Body of pancreas (tissue), 4 donors: ENCODE measurements at regions not wholly inside any gene's neighbourhood (a gene's known extent, or its start where the extent isn't known, plus 50 kb on each side); places are given as distances from the start of the nearest gene placed in this dataset.
A peak's percentile ranks its signal among the peaks of the same experiment; 100 is the strongest.

Experiments
- POLR2A ChIP-seq, 3 donors: fragments of 450-650 bp; IDR thresholded peaks; one replicate each; pipeline ENCODE4 v1.6.1; 2016; ENCODE audit warnings: antibody characterized with exemption in 3 of 3, mild to moderate bottlenecking in 2 of 3
- TF ChIP-seq, protein P1 (sequence below), 7 experiments: fragments of 450-650 bp in 4 of 7; fragments of 200-600 bp in 3 of 7; sonication (generic) in 3 of 7; IDR thresholded peaks; one replicate each; pipeline ENCODE4 v1.5.1; 2016 to 2019; ENCODE audit warnings: antibody characterized with exemption in 7 of 7

DNA sequence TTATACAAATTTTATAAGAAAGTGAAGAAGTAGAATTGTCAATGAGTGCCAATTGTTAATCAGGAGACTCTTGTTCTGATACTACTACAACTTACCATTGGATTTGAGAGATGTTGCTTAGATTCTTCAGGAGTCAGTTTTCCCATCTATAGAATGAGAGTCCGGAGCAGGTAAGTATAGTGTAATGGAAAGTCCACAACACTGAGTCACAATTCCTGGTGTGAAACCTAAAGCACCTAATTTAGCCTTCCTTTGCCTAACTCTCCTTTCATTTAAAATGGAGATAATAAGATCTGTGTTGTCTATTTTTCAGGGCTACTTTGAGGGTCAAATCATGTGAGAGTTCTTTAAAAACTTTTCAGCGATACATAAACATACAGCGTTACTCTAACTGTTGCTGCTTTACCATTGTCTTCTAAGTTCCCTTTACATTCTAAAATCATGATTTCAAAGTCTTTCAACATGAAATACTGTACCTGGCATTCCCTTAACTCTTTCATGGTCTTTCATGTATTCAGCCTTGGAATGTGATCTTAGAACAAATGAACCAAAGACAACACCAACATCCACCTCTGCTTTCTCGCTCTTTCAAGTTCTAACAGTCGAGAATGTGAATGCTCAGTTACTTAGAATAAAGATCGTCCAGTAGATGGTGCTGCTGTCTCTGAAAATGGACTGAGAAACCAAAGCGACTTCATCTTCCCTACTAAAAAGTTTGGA is 90.9 kb downstream of the SLC30A10 start:
- TF ChIP-seq, protein P1, sequence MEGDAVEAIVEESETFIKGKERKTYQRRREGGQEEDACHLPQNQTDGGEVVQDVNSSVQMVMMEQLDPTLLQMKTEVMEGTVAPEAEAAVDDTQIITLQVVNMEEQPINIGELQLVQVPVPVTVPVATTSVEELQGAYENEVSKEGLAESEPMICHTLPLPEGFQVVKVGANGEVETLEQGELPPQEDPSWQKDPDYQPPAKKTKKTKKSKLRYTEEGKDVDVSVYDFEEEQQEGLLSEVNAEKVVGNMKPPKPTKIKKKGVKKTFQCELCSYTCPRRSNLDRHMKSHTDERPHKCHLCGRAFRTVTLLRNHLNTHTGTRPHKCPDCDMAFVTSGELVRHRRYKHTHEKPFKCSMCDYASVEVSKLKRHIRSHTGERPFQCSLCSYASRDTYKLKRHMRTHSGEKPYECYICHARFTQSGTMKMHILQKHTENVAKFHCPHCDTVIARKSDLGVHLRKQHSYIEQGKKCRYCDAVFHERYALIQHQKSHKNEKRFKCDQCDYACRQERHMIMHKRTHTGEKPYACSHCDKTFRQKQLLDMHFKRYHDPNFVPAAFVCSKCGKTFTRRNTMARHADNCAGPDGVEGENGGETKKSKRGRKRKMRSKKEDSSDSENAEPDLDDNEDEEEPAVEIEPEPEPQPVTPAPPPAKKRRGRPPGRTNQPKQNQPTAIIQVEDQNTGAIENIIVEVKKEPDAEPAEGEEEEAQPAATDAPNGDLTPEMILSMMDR (IDR thresholded peaks at IDR 0.05), result peak in 6 of 7 experiments; percentile 31 to 63 (median 50)
- TF ChIP-seq POLR2A (IDR thresholded peaks at IDR 0.05), result no peak
